Sciatic nerve (tissue), 2 donors: ENCODE measurements at regions not wholly inside any gene's neighbourhood (a gene's known extent, or its start where the extent isn't known, plus 50 kb on each side); places are given as distances from the start of the nearest gene placed in this dataset. TPM values are rescaled to one million over a fixed set of nuclear protein-coding genes. Genes with fewer than 3 reads are reported as not detected.
A peak's percentile ranks its signal among the peaks of the same experiment; 100 is the strongest.
"Not testable (repeated sequence)": the region's sequence is repeated elsewhere in the genome, so short reads cannot be mapped to it uniquely, and the experiment has no call there.

Source experiments
- ATAC-seq: fragments of 200-7000 bp; cut with Tn5 transposase; one replicate; pipeline ENCODE4 v1.9.1; 2020; ENCODE audit warnings: mild to moderate bottlenecking, moderate library complexity
- DNase-seq: peaks from one replicate; pipeline ENCODE4 v3.0.0-alpha.2; 2020; ENCODE audit warnings: low spot score
- intact Hi-C: fragments of 100-400 bp; cut with DNase I; formaldehyde crosslinking; loops from one replicate; pipeline ENCODE4 v1.14.2; 2022
- microRNA-seq: library from miRNA; unstranded; fragments of <30 nt; microRNA quantifications from one replicate; pipeline ENCODE4 v1.2.0, GENCODE V29; 2020
- donor health status: DM: no; HTN: no; CAD: no.
- donor health status: DM: no; HTN: no; CAD: no.

GRCh38 chr11:79506734-79507344, 66.0 kb upstream of the TENM4 start:
- DNase-seq (no peak), ATAC-seq (no peak)
- intact Hi-C loops, result no loop called here

- intact Hi-C loops, result no loop called here
These were observed 65.3 kb upstream of the TENM4 start for GRCh38 chr11:79506124-79506523.

GRCh38 chr11:79503028-79503427, 62.2 kb upstream of the TENM4 start:
- intact Hi-C loops, result no loop called here
- no peak for DNase-seq
- ATAC-seq, result peak; percentile 64

More at GRCh38 chr11:79506124-79506523, 65.3 kb upstream of the TENM4 start:
- DNase-seq, result no peak
- ATAC-seq, result no peak

- intact Hi-C loops, result no loop called here
- no peak for ATAC-seq
- DNase-seq, result no peak
These were observed 60.9 kb upstream of the TENM4 start for GRCh38 chr11:79501707-79502106.

- DNase-seq, ATAC-seq, intact Hi-C loops: not testable (repeated sequence)
These were observed 59.1 kb upstream of the TENM4 start for GRCh38 chr11:79499929-79500328.

GRCh38 chr11:79498667-79499066, 57.8 kb upstream of the TENM4 start:
- no peak for ATAC-seq
- intact Hi-C loops, result no loop called here
- DNase-seq, result no peak

GRCh38 chr11:79493555-79494171, 52.8 kb upstream of the TENM4 start:
- ATAC-seq, result peak; percentile 73
- intact Hi-C loops, result no loop called here
- DNase-seq, result peak; percentile 83

GRCh38 chr11:79492008-79492407, 51.2 kb upstream of the TENM4 start:
- ATAC-seq (no peak), DNase-seq (no peak)
- intact Hi-C loops, result no loop called here

Small RNAs in the stretch of these regions (microRNA-seq; reads per million reads assigned to microRNA genes)
- gene MIR4300, result not detected
